Tibial artery (tissue), 4 donors: ENCODE measurements at regions not wholly inside any gene's neighbourhood (a gene's known extent, or its start where the extent isn't known, plus 50 kb on each side); places are given as distances from the start of the nearest gene placed in this dataset.

Experiments used
- DNase-seq, 2 donors: peaks; one replicate each; pipeline ENCODE4 v3.0.0-alpha.2; 2019
- H3K27ac ChIP-seq, 2 donors: fragments of 200-600 bp; sonication (generic) in 1 of 2; 1 replicate in 1 of 2; 2 replicates in 1 of 2; pipeline ENCODE4 v1.5.1; 2018 to 2019; ENCODE audit warnings: mild to moderate bottlenecking in 1 of 2
- H3K27me3 ChIP-seq, 2 donors: fragments of 200-600 bp; sonication (generic) in 1 of 2; one replicate each; pipeline versions ENCODE4 v1.5.1 to v1.6.0; 2016 to 2019
- H3K36me3 ChIP-seq, 3 donors: fragments of 200-600 bp; sonication (generic) in 2 of 3; one replicate each; pipeline ENCODE4 v1.5.1; 2016 to 2019; ENCODE audit warnings: mild to moderate bottlenecking in 2 of 3
- H3K4me1 ChIP-seq, 4 donors: fragments of 200-600 bp; sonication (generic) in 2 of 4; 1 replicate in 3 of 4; 2 replicates in 1 of 4; pipeline ENCODE4 v1.5.1; 2016 to 2019
- H3K4me3 ChIP-seq, 2 donors: fragments of 200-600 bp; sonication (generic) in 1 of 2; 1 replicate in 1 of 2; 2 replicates in 1 of 2; pipeline ENCODE4 v1.5.1; 2018 to 2019; ENCODE audit warnings: mild to moderate bottlenecking in 2 of 2
- H3K9me3 ChIP-seq, 3 donors: fragments of 200-600 bp; sonication (generic) in 1 of 3; one replicate each; pipeline ENCODE4 v1.5.1; 2016 to 2019
- CTCF ChIP-seq, 2 experiments: fragments of 200-600 bp in 1 of 2; fragments of 450-650 bp in 1 of 2; IDR thresholded peaks; one replicate each; pipeline ENCODE4 v1.5.1; 2017 to 2019; ENCODE audit warnings: antibody characterized with exemption in 2 of 2, mild to moderate bottlenecking in 1 of 2, moderate library complexity in 1 of 2
- intact Hi-C: fragments of 100-400 bp; cut with DNase I; formaldehyde crosslinking; loops from one replicate; pipeline ENCODE4 v1.15.0; 2023; ENCODE audit warnings: low total_unique reads

GRCh38 chr11:101278286-101278685, 148.7 kb upstream of the PGR start:
- Histone ChIP-seq H3K4me3 (no peak overlapping the region), H3K4me1 (no peaks in the 10 kb centered on the region), H3K9me3 (no peaks in the 10 kb centered on the region), H3K36me3 (no peaks in the 10 kb centered on the region), H3K27me3 (no peaks in the 10 kb centered on the region), H3K27ac (no peak overlapping the region)
- DNase-seq: no peak
- no peak for TF ChIP-seq CTCF (IDR thresholded peaks at IDR 0.05)
- intact Hi-C loops: no loop called here

GRCh38 chr11:101277036-101277435, 147.4 kb upstream of the PGR start:
- no peak overlapping the region for H3K27ac ChIP-seq
- H3K9me3 ChIP-seq: no peaks in the 10 kb centered on the region
- H3K4me3 ChIP-seq: no peak overlapping the region
- no peaks in the 10 kb centered on the region for H3K27me3 ChIP-seq
- TF ChIP-seq CTCF (IDR thresholded peaks at IDR 0.05): no peak
- no peak for DNase-seq
- H3K4me1 ChIP-seq: peaks cover 0 to 9% (median 0%) of the 10 kb centered on the region in 4 donors
- intact Hi-C loops: no loop called here
- H3K36me3 ChIP-seq: no peaks in the 10 kb centered on the region

- intact Hi-C loops: no loop called here
- peaks cover 0 to 35% (median 8%) of the 10 kb centered on the region in 4 donors for H3K4me1 ChIP-seq
- no peaks in the 10 kb centered on the region for H3K9me3 ChIP-seq
- H3K36me3 ChIP-seq: no peaks in the 10 kb centered on the region
- H3K27me3 ChIP-seq: no peaks in the 10 kb centered on the region
- no peak overlapping the region for H3K27ac ChIP-seq
- no peak overlapping the region for H3K4me3 ChIP-seq
- TF ChIP-seq CTCF (IDR thresholded peaks at IDR 0.05): no peak
- DNase-seq: no peak
These were observed 140.5 kb upstream of the PGR start for GRCh38 chr11:101269990-101270660.

GRCh38 chr11:101269390-101269789, 139.8 kb upstream of the PGR start:
- Histone ChIP-seq H3K27ac (no peak overlapping the region), H3K36me3 (no peaks in the 10 kb centered on the region), H3K4me3 (no peak overlapping the region), H3K4me1 (peaks cover 0 to 35% (median 8%) of the 10 kb centered on the region in 4 donors), H3K9me3 (no peaks in the 10 kb centered on the region), H3K27me3 (no peaks in the 10 kb centered on the region)
- no peak for DNase-seq
- intact Hi-C loops: no loop called here
- no peak for TF ChIP-seq CTCF (IDR thresholded peaks at IDR 0.05)

GRCh38 chr11:101267654-101268053, 138.0 kb upstream of the PGR start:
- Histone ChIP-seq H3K36me3 (no peaks in the 10 kb centered on the region), H3K4me1 (peaks cover 0 to 32% (median 8%) of the 10 kb centered on the region in 4 donors), H3K27ac (no peak overlapping the region), H3K27me3 (no peaks in the 10 kb centered on the region), H3K4me3 (no peak overlapping the region), H3K9me3 (no peaks in the 10 kb centered on the region)
- no peak for TF ChIP-seq CTCF (IDR thresholded peaks at IDR 0.05)
- DNase-seq: no peak
- intact Hi-C loops: no loop called here

- intact Hi-C loops: no loop called here
- Histone ChIP-seq H3K4me3 (no peak overlapping the region), H3K27ac (no peak overlapping the region), H3K4me1 (no peaks in the 10 kb centered on the region), H3K36me3 (no peaks in the 10 kb centered on the region), H3K27me3 (no peaks in the 10 kb centered on the region), H3K9me3 (no peaks in the 10 kb centered on the region)
- TF ChIP-seq CTCF (IDR thresholded peaks at IDR 0.05): no peak
- no peak for DNase-seq
These were observed 134.7 kb upstream of the PGR start for GRCh38 chr11:101264306-101264705.
